ENCODE measurements at regions not wholly inside any gene's neighbourhood (a gene's known extent, or its start where the extent isn't known, plus 50 kb on each side); places are given as distances from the start of the nearest gene placed in this dataset.
"Not testable (repeated sequence)": the region's sequence is repeated elsewhere in the genome, so short reads cannot be mapped to it uniquely, and the experiment has no call there.

DNA sequence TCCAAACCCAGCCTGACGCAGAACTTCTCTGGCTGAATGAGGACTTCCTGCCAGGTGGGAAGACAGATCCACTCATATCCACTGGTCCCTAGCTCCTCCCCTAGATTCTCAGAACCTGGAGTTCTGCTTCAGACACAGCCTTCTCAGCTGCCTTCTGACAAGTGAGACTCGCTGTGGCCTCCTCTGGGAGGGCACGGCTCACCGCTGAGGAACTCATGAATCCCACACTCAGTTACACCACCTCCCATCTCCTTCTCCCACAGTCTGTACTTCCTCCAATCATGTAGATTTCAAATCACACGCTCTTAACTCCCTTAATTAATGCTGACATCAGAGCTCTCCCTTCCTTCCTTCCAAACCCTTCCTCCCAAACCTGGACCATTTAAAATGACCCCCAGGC is 86.4 kb upstream of the TMEM45B start:
- DNase-seq (ENCODE audit: low spot score): no peak

DNA sequence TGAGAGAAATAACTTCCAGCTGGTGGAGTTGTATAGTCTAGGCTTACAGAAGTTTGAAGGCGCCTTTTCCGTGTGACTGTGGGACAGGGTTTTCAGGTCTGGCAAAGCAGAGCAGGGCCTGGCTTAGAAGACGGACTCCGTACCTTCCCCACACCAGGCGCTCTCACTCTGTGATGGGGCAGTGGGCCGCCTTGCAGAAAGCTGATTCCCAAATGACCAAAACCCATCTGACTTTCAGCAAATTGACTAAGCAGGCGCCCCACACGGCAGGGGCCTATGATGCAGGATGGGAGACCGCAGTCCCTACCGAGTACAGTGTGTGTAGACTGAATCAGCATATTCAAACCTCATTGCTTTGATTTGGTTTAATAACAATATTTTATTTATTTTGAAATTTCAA is 85.8 kb upstream of the TMEM45B start:
- no peak for DNase-seq (ENCODE audit: low spot score)

DNA sequence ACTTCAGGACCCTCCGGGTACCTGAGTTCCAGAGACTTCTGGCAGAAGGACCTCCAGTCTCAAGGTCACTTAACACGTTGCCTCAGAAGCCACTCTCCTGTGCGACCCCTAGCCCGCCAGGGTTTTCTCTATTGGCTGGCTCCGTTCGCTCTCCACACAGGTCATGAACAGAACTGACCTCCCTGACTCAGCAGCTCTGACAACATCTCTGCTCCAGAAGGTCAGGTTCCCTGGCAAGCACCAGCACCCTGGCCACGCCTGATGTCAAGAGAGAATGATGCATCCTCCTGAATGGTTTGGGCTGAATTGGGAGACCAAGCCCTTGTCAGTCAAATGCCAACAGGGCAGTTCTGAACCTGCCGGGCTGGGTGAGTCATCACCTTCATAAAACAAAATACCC is 84.3 kb upstream of the TMEM45B start:
- DNase-seq (ENCODE audit: low spot score): no peak

DNA sequence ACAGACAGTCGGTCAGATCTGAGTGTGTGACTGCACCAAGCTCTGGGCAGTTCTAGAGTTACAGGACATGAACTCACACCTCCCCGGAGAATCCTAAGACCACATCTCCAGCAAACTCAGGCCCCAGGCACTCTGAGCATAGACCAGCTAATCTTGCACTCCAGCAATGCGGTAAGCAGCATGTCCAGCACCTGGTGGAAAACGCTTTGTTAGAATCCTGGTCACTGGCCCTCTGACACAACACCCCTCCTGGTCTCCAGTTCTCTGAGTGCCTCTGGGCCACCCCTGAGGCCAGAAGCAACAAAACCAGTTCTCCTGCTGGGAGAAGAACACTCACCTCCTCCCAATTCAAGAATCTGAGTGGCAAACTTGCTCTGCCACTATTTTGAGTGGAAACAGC is 82.7 kb upstream of the TMEM45B start:
- no peak for DNase-seq (ENCODE audit: low spot score)

DNA sequence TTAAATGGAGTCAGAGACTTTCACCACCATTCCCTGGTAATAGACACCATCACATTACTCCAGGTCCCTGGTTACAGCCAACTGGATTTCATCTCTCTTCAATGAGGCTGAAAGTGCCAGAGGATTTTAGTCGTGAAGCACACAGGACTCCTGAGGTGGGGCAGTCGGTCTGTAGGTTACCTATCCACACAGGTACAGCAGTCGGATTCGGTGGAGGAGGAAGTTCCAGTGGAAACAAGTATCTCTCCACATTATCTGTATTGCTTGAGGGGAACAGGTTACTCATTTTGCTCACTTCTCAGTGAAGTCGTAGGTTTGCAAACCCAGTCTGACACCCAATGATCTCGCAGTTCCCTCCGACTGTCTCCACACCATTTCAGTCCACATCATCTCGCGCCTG is 82.3 kb upstream of the TMEM45B start:
- no peak for DNase-seq (ENCODE audit: low spot score)

DNA sequence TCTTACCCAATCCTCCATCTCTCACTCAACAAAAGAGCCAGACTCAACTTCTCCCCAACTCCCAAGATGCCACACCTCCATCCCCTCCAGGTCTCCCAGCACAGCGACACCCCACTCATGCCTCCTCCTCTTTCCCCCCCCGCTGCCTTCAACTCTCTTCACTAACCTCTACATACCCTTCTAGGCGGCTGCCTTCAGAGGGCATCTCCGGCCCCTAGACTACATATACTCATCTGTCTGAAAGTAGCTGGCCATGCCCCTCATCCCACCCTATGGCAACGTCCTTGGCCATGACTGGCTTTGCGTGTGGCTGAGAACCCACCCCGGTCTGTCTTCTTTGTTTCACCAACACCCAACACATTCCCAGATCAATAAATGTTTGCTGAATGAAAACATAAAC is 81.7 kb upstream of the TMEM45B start:
- no peak for DNase-seq (ENCODE audit: low spot score)

DNA sequence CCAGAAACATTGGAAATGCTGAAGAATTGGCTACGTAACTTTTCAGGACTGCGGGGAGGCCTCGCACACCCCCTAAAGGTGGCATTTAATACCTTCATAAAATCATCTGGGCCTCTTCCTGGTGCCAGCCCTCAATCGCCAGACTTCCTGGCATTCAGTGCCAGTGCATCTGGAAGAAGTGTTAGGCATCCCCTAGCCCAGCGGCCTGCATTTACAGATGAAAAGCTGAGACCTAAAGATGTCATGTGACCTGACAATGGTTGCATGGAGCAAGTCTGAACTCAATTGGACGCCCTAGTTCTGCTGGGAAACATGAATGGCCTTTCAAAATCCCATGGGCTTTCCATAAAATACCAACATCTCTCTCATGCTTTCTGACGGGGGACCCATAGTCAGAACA is 81.0 kb upstream of the TMEM45B start:
- DNase-seq (ENCODE audit: low spot score): no peak

DNA sequence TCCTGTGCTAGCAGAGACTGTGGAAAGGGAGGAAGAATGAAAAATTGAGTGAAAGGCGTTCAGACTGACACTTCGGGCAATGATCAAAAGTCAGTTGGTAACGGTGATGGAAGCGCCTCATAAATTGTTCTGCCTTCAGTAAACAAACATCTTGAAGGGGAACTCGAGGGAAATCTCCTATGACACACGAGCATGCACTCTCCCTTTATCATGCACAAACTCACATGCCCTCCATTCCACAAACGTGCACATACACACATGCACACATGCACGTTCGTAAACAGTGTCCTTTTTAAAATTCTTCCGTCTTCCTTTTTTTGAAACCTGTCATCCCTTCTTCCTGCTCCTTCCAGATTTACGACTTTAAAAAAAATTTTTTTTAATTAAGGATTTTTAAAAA is 77.8 kb upstream of the TMEM45B start:
- no peak for DNase-seq (ENCODE audit: low spot score)

DNA sequence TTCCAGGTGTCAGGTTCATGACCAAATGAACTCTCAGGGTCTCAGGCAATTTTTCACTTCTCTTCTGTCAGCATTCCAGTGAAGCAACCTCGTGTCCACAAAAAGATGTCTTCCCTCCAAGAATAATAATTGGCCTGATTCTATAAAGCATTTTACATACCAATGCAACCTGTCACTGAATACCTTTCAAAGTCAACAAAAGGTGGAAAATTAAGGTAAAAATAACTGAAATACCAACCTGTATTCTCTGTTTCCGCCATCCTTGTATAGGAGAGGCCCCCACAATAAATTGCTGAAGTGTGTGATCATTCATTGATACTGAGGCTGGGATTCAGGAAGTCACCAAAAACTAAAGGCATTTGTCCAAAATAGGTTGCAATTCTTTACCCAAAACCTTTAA is 77.4 kb upstream of the TMEM45B start:
- DNase-seq (ENCODE audit: low spot score): no peak

DNA sequence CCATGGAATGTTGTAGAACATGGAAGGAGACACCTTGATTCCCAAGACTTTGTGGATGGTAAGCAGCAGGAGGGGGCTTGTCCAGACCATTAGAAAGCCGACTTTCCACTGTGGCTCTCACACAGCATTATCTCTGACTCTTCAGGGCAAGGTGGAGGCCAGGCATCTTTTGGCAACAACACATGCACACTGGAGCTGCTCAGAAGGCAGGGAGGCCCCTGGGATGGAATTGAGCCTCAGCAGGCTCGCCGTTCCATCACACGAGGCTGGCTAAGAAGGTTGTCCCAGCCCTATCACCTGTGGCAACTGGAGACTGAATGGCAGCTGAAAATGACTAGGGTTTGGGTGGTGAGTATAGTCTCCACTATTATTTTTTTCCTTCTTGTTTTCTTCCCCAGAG is 76.3 kb upstream of the TMEM45B start:
- no peak for DNase-seq (ENCODE audit: low spot score)

DNA sequence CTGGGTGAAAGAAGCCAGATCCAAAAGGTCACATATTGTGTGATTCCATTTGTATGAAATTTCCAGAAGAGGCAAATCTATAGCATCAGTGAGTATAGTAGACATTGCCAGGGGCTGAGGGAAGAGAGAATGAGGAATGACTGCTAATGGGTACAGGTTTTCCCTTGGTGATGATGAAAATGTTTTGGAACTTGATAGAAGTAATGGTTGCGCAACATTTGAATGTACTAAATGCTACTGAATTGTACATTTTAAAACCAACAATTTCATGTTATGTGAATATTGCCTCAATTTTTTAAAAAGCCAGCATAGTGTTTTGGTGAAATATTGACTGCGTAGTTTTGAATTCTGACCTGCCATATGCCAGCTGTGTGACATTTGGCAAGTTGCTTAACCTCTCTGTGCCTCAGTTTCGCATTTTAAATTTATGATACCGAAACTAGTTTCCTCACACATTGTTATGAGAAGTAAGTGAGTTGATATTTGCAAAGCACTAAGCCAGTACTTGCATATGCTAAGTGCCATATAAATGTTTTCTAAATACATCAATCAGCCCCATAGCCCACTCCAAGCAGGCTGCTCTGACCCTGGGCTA is 75.4 kb upstream of the TMEM45B start:
- DNase-seq (ENCODE audit: low spot score): no peak

DNA sequence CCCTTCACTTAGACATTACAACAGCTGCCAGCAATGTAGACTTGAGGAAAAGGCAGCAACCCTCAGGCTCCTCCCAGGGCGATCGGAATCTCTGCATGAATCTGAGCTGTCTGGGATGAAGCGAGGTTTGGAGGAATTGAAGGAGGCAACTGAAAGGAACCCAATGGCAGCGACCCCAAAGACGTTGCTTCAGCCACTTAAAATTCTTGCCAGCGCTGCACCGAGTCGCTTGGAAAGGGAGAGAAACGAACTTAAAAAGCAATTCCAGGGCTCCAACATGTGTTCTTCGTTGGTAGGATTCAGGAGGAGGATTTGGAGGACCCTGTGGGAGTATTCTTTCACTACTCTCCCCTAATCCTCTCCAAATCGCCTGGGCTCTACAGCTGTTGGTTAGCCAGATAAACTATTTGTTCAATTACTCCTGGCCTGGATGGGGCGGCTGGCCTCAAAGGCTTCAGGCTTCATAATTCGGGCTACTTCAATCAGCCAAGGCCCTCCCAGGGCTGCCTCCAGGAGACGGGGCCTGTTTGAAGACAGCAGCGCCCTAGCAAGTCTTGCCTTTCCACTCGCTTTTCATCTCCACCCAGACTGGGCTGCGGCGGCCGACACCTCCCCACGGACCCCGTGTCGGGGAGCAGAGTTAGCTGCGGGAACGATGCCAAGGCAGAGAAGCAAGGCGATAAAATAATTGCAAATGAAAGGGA is 72.4 kb upstream of the TMEM45B start:
- no peak for DNase-seq (ENCODE audit: low spot score)

DNA sequence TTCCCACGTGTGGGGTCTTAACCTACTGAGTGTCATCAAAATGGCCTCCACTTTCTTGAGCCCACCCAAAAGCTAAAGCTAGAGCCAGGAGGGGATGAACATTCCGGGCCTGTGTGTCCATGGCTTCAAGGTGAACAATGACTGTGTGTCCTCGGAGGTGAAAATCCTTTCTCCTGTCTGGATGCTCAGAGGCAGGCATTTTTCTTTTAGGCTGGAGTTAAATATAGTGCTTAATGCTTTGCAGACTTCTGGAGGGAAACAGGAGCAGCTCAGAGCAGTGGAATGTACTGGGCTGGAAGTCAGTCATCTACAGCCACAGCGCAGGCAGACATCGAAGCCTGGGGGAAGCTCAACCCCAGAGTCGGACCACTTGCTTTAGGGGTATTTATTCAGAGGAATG is 68.6 kb upstream of the TMEM45B start:
- DNase-seq (ENCODE audit: low spot score): no peak

DNA sequence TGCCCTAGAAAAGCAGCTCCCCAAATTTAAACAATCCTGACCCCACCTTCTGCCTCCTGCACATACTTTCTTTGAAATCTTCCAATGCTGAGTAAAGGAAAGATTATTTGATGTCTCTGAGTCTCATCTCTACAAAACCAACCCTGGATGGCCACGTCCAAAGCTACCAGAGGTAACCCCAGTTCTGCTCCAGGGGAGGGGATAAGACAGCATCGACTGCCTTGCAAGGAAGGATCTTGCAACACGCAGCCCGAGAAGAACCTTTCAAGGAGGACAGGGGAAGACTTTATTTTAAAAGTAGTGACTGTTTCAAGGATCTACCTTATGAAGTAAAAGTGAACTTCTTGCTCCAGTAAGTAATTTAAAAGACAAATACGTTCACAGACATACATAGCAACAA is 66.5 kb upstream of the TMEM45B start:
- no peak for DNase-seq (ENCODE audit: low spot score)

DNA sequence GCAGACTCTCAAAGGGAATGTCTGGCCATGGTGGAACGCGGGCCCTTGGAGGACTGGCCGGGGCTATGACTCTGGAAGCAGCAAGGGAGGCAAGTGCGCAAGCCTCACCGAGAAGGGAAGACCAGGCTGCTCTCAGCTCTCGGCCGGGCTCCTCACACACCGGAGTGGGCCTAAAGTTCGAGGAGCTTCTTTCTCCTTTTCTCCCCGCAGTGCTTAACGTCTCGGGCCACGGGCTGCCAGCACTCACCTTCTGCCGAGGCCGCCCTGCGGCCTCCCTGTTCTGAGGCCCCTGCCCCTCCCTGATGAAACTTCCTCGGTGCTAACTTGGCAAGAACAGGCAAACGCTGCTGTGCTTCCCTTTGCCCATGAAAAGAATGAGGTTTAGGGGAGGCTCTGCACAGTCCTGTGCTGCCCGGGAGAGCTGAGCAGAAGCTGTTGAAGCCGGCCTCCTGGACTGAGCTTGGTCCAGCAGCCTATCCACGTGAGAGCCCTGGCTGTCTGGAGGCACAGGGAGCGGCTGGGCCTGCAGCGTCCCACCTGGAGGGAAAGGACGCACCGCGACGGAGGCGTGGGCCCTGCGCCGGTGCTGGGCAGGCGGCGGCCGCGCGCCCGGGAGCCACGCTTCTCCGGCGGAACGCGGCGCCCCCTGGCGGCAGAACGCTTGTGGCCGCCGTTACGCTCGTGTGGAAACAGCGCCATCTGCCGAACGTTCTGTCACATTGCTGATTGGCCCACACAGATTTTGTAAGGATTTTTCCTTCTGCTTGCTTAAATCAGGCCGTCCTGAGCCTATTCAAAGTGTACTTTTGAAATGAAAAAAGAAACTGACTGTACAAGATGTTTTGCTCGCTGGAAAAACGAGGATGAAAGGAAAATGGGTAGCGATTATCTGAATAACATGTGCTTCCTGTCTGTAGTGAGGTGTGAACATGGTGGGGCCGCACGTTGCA is 65.0 kb upstream of the TMEM45B start:
- DNase-seq (ENCODE audit: low spot score): peak; percentile 75

DNA sequence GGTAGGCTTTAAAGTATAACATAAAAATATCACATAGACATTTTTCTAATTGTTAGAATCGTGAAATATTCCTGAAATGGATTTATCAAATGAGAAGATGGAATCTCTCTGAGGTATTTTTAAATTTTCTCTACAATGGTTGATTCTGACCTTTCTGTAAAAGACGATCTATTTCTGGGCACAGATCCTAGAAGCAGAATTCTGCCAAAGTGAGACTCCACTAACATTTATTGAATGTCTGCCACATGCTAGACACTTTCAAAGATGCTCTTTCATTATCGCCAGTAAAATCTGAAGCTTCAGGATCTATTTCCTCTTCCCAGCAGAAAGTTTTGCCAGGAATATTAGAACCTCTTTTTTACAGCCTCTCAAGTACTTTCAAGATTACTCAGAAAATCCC is 64.1 kb upstream of the TMEM45B start:
- DNase-seq (ENCODE audit: low spot score): no peak

DNA sequence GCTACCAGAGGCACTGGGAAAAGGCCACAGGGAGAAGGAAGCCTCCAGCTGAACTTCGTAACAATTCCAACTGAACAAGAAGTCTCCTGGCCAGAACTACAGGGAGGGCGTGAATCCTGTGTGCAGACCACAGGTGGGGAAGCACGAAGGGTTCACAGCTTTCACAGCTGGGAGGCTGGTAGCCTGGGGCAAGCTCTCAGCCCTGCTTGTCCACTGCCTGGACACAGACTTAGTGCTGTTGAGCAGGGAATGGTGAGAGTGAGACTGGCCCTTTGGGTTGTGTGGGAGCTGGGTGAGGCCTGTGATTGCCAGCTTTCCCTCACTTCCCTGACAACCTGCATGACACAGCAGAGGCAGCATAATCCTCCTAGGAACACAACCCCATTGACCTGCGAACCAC is 52.1 kb upstream of the TMEM45B start:
- DNase-seq (ENCODE audit: low spot score): not testable (repeated sequence)

DNA sequence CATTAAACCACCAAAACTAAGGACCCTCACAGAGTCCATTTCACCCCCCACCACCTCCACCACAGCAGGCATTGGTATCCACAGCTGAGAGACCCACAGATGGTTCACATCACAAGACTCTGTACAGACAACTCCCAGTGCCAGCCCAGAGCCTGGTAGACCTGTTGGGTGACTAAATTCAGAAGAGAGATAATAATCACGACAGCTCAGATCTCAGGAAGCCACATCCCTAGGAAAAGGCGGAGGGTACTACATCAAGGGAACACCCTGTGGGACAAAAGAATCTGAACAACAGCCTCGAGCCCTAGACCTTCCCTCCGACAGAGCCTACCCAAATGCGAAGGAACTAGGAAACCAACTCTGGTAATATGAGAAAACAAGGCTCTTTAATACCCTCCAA is 51.4 kb upstream of the TMEM45B start:
- DNase-seq (ENCODE audit: low spot score): not testable (repeated sequence)
